PC-3 (cell line): ENCODE measurements at regions not wholly inside any gene's neighbourhood (a gene's known extent, or its start where the extent isn't known, plus 50 kb on each side); places are given as distances from the start of the nearest gene placed in this dataset.

Experiments
- ATAC-seq: fragments of 200-7000 bp; cut with Tn5 transposase; 2 replicates; pipeline ENCODE4 v1.9.1; 2020; ENCODE audit warnings: mild to moderate bottlenecking, moderate library complexity
- BruUV-seq: library from RNA; stranded (reverse); fragments of 400-500 nt; replicated peaks from 2 replicates; lab custom pipeline; 2021; lab: Mats Ljungman, UMichigan
- CTCF ChIA-PET: fragments of 300-600 bp; sonication (Branson Sonifier 250); formaldehyde crosslinking; loops from one replicate; lab custom pipeline; 2022; ENCODE audit warnings: antibody characterized with exemption; lab: Charles Lee
- POLR2A ChIA-PET: fragments of 300-600 bp; sonication (Branson Sonifier 250); formaldehyde crosslinking; loops from one replicate; lab custom pipeline; 2022; ENCODE audit warnings: antibody characterized with exemption; ENCODE audit not compliant: unreplicated experiment; lab: Charles Lee
- DNase-seq: peaks from one replicate; pipeline ENCODE4 v3.0.0-alpha.2; 2015
- H2AFZ ChIP-seq: fragments of 300-600 bp; sonication (generic); 2 replicates; pipeline ENCODE4 v1.6.0; 2016; ENCODE audit warnings: antibody characterized with exemption, low read length
- H3F3A ChIP-seq: fragments of 300-600 bp; sonication (generic); one replicate; pipeline ENCODE4 v1.6.0; 2017; ENCODE audit warnings: antibody characterized with exemption, low read length, control low read depth, mild to moderate bottlenecking; ENCODE audit not compliant: unreplicated experiment
- H3K27ac ChIP-seq: fragments of 300-600 bp; sonication (generic); 2 replicates; pipeline ENCODE4 v1.5.1; 2016; ENCODE audit warnings: mild to moderate bottlenecking, low read length
- H3K27me3 ChIP-seq: fragments of 300-600 bp; sonication (generic); 2 replicates; pipeline ENCODE4 v1.6.1; 2016; ENCODE audit warnings: low read length, mixed read lengths
- H3K36me3 ChIP-seq: fragments of 300-600 bp; sonication (generic); 2 replicates; pipeline ENCODE4 v1.6.1; 2016; ENCODE audit warnings: low read depth, mixed run types, low read length, mixed read lengths
- H3K4me1 ChIP-seq: fragments of 300-600 bp; sonication (generic); 2 replicates; pipeline ENCODE4 v1.5.1; 2016; ENCODE audit warnings: low read length; ENCODE audit not compliant: insufficient read depth
- H3K4me2 ChIP-seq: fragments of 300-600 bp; sonication (generic); 2 replicates; pipeline ENCODE4 v1.6.0; 2016; ENCODE audit warnings: low read length
- H3K4me3 ChIP-seq: fragments of 300-600 bp; sonication (generic); 2 replicates; pipeline ENCODE4 v1.5.1; 2016; ENCODE audit warnings: mild to moderate bottlenecking, low read length, mixed read lengths
- H3K79me2 ChIP-seq: fragments of 300-600 bp; sonication (generic); 2 replicates; pipeline ENCODE4 v1.6.1; 2017; ENCODE audit warnings: low read length, mixed read lengths
- H3K9ac ChIP-seq: fragments of 300-600 bp; sonication (generic); 2 replicates; pipeline ENCODE4 v1.6.0; 2016; ENCODE audit warnings: mild to moderate bottlenecking, low read length
- H3K9me2 ChIP-seq: fragments of 300-600 bp; sonication (generic); replicated peaks from 2 replicates; pipeline ENCODE4 v1.6.1; 2016; ENCODE audit warnings: mixed run types, low read length, mixed read lengths
- H3K9me3 ChIP-seq: fragments of 300-600 bp; sonication (generic); 2 replicates; pipeline ENCODE4 v1.6.1; 2016; ENCODE audit warnings: low read length, mixed read lengths
- H4K20me1 ChIP-seq: fragments of 300-600 bp; sonication (generic); 2 replicates; pipeline ENCODE4 v1.6.1; 2016; ENCODE audit warnings: low read length, mixed read lengths
- CTCF ChIP-seq: fragments of 300-600 bp; sonication (generic); conservative IDR thresholded peaks from 2 replicates; pipeline ENCODE4 v1.5.1; 2017; ENCODE audit warnings: antibody characterized with exemption, low read depth, mild to moderate bottlenecking, low read length
- EZH2 ChIP-seq: fragments of 300-600 bp; sonication (generic); IDR thresholded peaks from one replicate; pipeline ENCODE4 v1.6.1; 2017; ENCODE audit warnings: antibody characterized with exemption, mild to moderate bottlenecking, low read length; ENCODE audit not compliant: unreplicated experiment
- EZH2phosphoT487 ChIP-seq: fragments of 300-600 bp; sonication (generic); IDR thresholded peaks from 2 replicates; pipeline ENCODE4 v1.6.1; 2018; ENCODE audit warnings: mild to moderate bottlenecking, antibody characterized with exemption, low read length, borderline replicate concordance
- intact Hi-C: fragments of 100-400 bp; cut with micrococcal nuclease; formaldehyde crosslinking; loops from 2 replicates; pipeline ENCODE4 v1.9.0; 2023

- Histone ChIP-seq H3K4me1 (no peaks in the 10 kb centered on the region), H3K79me2 (no peaks in the 10 kb centered on the region), H3K27me3 (peaks cover 69% of the 10 kb centered on the region), H3K9me3 (no peaks in the 10 kb centered on the region), H3K9me2 (no peaks in the 10 kb centered on the region), H2AFZ (no peak overlapping the region), H3K27ac (no peak overlapping the region), H3F3A (no peaks in the 10 kb centered on the region), H3K4me3 (no peak overlapping the region), H3K9ac (no peak overlapping the region), H4K20me1 (no peaks in the 10 kb centered on the region), H3K36me3 (no peaks in the 10 kb centered on the region), H3K4me2 (no peak overlapping the region)
- no peak for TF ChIP-seq CTCF
- no peak for TF ChIP-seq EZH2phosphoT487
- TF ChIP-seq EZH2: no peak
- no TSS peak for BruUV-seq
- intact Hi-C loops: no loop called here
- ATAC-seq: no peak
- POLR2A ChIA-PET: no interaction called here
- DNase-seq: no peak
- CTCF ChIA-PET: no interaction called here
These were observed 319.0 kb upstream of the C1orf174 start for GRCh38 chr1:4219111-4219510.

GRCh38 chr1:4219826-4220225 lies 319.8 kb upstream of the C1orf174 start:
- Histone ChIP-seq H3K4me3 (no peak overlapping the region), H2AFZ (no peak overlapping the region), H3K4me1 (no peaks in the 10 kb centered on the region), H3K9me3 (no peaks in the 10 kb centered on the region), H3K79me2 (no peaks in the 10 kb centered on the region), H3K27me3 (peaks cover 69% of the 10 kb centered on the region), H3K9ac (no peak overlapping the region), H3K9me2 (no peaks in the 10 kb centered on the region), H3K27ac (no peak overlapping the region), H3K36me3 (no peaks in the 10 kb centered on the region), H4K20me1 (no peaks in the 10 kb centered on the region), H3F3A (no peaks in the 10 kb centered on the region), H3K4me2 (no peak overlapping the region)
- POLR2A ChIA-PET: no interaction called here
- ATAC-seq: no peak
- no peak for TF ChIP-seq EZH2phosphoT487
- no peak for TF ChIP-seq EZH2
- CTCF ChIA-PET: no interaction called here
- no peak for DNase-seq
- intact Hi-C loops: no loop called here
- no TSS peak for BruUV-seq

GRCh38 chr1:4220362-4220761 lies 320.3 kb upstream of the C1orf174 start:
- Histone ChIP-seq H3K4me1 (no peaks in the 10 kb centered on the region), H3K9me2 (no peaks in the 10 kb centered on the region), H3K9ac (no peak overlapping the region), H2AFZ (no peak overlapping the region), H3F3A (no peaks in the 10 kb centered on the region), H3K27me3 (peaks cover 65% of the 10 kb centered on the region), H3K36me3 (no peaks in the 10 kb centered on the region), H3K9me3 (no peaks in the 10 kb centered on the region), H3K4me2 (no peak overlapping the region), H3K4me3 (no peak overlapping the region), H3K27ac (no peak overlapping the region), H4K20me1 (no peaks in the 10 kb centered on the region), H3K79me2 (no peaks in the 10 kb centered on the region)
- BruUV-seq: no TSS peak
- CTCF ChIA-PET: no interaction called here
- no peak for ATAC-seq
- TF ChIP-seq CTCF (no peak), EZH2phosphoT487 (no peak), EZH2 (no peak)
- no peak for DNase-seq
- POLR2A ChIA-PET: no interaction called here
- intact Hi-C loops: no loop called here
